GM18499 (cell line): ENCODE measurements at regions not wholly inside any gene's neighbourhood (a gene's known extent, or its start where the extent isn't known, plus 50 kb on each side); places are given as distances from the start of the nearest gene placed in this dataset.

ENCODE experiments used
- ATAC-seq: cut with Tn5 transposase; IDR thresholded peaks from one replicate; pipeline ENCODE4 v1.9.1; 2021; ENCODE audit warnings: moderate number of reproducible peaks; ENCODE audit not compliant: insufficient read depth, unreplicated experiment

GRCh38 chr22:48902001-48902869 lies 925.4 kb downstream of the BRD1 start:
- ATAC-seq, result no peak

GRCh38 chr22:48901324-48901723 lies 926.3 kb downstream of the BRD1 start:
- ATAC-seq, result no peak

GRCh38 chr22:48900626-48901025 lies 927.0 kb downstream of the BRD1 start:
- no peak for ATAC-seq

GRCh38 chr22:48900327-48900597 lies 927.4 kb downstream of the BRD1 start:
- no peak for ATAC-seq

GRCh38 chr22:48899523-48900326 lies 927.9 kb downstream of the BRD1 start:
- ATAC-seq, result no peak

- ATAC-seq, result no peak
Measured at GRCh38 chr22:48898524-48899250, 929.0 kb downstream of the BRD1 start.

- ATAC-seq, result no peak
Measured at GRCh38 chr22:48897645-48898370, 929.9 kb downstream of the BRD1 start.

GRCh38 chr22:48896766-48897644 lies 930.7 kb downstream of the BRD1 start:
- ATAC-seq, result no peak

GRCh38 chr22:48895831-48896765 lies 931.6 kb downstream of the BRD1 start:
- ATAC-seq, result no peak

GRCh38 chr22:48895336-48895735 lies 932.3 kb downstream of the BRD1 start:
- no peak for ATAC-seq

GRCh38 chr22:48894804-48895250 lies 932.8 kb downstream of the BRD1 start:
- ATAC-seq, result no peak

GRCh38 chr22:48894064-48894671 lies 933.5 kb downstream of the BRD1 start:
- ATAC-seq, result no peak

GRCh38 chr22:48893288-48894063 lies 934.2 kb downstream of the BRD1 start:
- ATAC-seq, result no peak

- ATAC-seq, result no peak
Measured at GRCh38 chr22:48892578-48893287, 934.9 kb downstream of the BRD1 start.

- ATAC-seq, result no peak
Measured at GRCh38 chr22:48891688-48892577, 935.7 kb downstream of the BRD1 start.
